ENCODE measurements at regions not wholly inside any gene's neighbourhood (a gene's known extent, or its start where the extent isn't known, plus 50 kb on each side); places are given as distances from the start of the nearest gene placed in this dataset.

DNA sequence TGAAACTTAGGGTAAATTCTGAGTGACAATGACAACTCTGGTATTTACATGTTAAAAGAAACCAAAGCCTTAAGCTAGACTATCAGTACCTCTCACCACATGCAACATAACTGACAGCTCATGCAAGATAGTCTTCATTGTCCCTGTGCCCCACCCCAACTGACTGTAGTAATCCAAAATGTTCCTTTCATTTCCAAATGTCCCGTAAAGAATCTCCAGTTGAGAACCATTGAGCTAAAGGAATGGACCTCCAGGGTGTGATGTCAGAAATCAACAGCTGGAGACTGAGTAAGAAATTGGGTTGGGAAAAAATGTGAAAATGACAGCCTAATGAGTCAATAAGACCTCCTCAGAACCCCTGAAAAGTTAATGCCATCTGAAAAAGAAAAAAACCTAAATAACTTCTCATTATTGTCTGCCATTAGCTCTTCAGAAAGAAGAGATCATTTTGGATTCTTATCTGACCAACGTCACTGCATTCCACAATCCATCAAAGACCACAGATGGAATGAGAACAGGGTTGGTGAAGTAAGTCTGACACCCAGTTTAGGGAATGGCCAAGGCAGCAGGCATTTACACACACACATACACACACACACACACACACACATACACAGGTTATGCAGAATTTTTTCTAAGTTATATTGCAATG, 51.7 kb upstream of the ACVR2A start:
- no peak for FAIRE-seq

GRCh38 chr2:147790580-147790979, 54.2 kb upstream of the ACVR2A start:
- no peak for FAIRE-seq

GRCh38 chr2:147789720-147790119, 55.1 kb upstream of the ACVR2A start:
- FAIRE-seq = no peak

DNA sequence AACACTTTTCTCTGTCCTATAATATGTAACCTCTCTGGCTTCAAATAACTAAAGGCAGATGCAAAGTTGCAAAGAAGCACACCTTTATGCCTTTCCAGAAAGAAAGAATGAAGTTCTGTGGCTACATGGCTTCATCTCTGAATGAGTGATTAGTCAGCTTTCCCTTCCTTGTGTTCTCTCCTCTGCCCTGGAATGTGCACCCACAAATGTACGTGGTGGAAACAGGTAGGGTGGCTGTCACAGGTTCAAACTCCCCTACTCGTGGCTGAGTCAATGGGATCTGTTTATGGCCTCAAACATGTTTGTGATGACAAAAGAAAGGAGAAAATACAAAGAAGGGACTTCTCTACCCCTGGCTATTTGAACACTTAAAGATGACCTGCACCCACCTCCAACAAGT, 55.5 kb upstream of the ACVR2A start:
- no peak for FAIRE-seq

GRCh38 chr2:147782141-147782930, 62.5 kb upstream of the ACVR2A start:
- no peak for FAIRE-seq

DNA sequence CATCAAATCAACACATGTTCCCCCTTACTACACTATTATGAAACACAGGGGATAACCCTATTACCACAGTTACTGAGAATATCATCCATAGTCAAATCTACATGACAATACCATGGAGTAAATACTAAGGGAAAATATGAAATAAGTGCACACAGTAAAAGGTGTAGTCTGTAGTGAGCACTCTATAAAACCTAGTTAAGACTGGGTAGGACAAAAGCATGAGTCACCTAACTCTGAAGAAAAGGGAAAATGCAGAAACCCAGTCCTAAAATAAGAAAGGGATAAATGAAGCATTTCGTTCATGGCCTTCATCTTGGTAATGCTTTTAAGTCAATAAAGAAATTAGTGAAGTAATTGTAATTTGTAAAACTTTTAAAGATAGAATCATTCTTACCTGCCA, 65.4 kb upstream of the ACVR2A start:
- FAIRE-seq = no peak

GRCh38 chr2:147777394-147777793, 67.4 kb upstream of the ACVR2A start:
- no peak for FAIRE-seq

DNA sequence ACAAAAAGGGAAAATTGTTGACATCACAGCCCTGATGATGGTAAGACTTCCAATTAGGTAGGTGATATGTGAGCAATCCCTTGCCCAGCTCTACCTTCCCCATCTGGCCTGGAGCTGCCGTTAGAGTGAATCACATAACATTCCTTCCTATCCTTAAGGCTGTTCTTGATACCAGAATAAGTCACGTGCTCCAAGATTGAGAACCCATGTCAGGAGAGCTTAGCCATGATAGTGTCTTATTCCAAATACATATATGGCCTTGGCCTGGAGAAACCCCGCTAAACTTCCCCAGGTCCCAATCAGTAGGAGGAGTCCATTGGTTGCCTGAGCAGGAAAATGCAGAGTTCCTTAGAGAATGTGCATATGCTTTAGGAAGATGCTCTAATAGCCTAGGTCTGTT, 70.0 kb upstream of the ACVR2A start:
- FAIRE-seq = no peak

DNA sequence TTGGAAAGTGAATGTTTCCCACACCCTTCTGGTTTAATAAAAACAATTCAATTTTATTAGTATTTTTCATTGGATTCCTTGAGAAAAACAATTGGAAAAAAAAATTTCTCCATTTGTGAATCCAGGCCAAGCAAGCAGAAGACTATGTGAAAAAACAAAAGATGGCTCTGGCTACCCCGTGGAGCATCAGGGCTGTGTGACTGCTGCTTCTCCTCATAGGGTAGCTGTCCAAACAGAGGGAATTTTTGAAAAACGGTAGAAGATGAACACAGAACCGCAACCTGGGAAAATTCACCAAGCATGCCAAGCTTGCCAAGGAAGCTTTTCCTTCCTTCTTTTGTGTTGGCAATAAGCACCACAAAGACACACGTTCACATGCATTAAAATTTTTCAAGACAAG, 71.3 kb upstream of the ACVR2A start:
- FAIRE-seq = no peak

- FAIRE-seq = no peak
These were observed 72.0 kb upstream of the ACVR2A start for GRCh38 chr2:147772781-147773180.

DNA sequence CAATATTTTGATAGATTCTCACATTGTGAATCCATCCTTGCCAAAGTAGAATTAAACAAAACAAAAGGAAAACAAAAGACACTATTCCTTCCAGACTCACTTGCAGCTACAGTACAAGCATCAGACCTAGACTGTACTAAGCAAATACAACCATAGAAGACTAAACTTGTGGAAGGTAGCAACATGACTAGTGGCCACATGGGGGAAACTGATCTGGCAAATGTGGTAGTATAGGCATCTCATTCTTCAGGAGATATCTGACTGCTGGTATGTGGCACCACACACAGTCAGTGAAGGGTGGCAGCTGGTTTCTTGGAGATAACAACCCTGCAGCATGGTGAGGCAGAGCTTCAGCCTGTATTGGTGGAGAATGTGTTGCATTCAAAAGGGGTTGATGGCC, 81.0 kb upstream of the ACVR2A start:
- no peak for FAIRE-seq

GRCh38 chr2:147760984-147761383, 83.8 kb upstream of the ACVR2A start:
- FAIRE-seq = no peak

GRCh38 chr2:147759536-147759935, 85.3 kb upstream of the ACVR2A start:
- no peak for FAIRE-seq

DNA sequence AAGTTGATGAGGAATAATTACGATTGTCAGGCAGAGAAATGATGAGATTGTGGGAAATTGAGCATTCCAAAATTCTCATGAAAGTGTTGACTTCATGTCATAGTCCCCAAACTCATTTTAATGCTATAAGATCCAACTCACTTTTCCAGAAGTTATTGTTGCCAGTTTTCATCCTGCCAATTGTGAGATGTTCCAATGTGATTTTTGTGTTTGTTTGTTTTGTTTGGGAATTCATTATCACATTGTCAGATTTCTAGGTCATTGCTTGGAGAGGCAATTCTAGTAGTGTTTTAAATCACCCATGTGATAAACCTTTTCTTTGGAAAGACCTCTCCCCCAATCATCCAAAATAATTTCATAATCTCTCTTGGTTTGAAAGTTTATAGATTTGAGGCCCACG, 86.0 kb upstream of the ACVR2A start:
- no peak for FAIRE-seq

- FAIRE-seq = no peak
These were observed 88.8 kb upstream of the ACVR2A start for GRCh38 chr2:147756069-147756468.

DNA sequence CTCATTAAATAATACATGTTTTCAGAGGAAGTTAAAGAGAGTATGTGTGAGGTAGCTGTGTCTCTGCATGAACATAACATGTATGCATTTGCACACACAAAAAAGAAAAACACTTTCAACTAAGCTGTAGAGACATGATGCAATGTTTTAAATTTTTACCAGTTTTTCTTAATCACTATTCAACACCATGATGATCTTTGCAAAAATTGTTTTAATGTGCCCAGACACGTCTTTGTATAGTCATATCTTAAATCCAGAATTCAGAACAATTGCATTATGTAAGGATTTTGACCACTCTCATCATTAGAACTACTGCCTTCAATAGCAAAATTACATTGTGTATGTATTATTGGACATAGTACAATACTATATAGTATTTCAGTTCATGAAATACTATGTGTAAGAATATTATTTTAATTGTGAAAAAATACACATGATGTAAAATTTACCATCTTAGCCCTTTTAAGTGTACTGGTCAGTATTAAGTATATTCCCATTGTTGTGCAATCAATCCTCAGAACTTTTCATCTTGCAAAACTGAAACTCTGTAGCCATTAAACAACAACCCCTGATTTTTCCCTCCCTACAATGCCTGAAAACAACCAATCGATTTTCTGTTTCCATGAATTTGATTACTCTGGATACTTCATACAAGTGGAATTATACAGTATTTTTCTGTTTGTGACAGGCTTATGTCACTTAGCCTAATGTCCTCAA, 104.5 kb upstream of the ACVR2A start:
- FAIRE-seq = no peak

GRCh38 chr2:147739508-147739907, 105.3 kb upstream of the ACVR2A start:
- no peak for FAIRE-seq

DNA sequence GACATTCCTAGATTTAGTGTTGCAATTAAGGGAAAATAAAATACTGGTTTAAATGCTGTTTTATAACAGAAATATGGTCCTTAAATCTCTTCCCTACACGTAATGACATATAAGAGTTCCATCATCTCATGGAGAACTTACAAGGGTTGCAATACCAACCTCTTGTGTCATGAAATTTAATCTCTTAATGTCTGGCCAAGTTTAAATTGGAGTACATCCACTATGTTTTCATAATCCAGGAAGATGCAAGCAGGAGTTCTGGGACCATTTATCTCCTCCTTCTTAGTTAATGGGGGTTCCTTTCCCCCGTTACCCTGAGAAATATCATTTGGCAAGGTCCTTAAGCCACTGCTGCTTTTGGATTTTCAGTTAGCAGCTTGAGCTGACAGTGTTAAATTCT, 126.0 kb upstream of the ACVR2A start:
- FAIRE-seq = no peak

- no peak for FAIRE-seq
These were observed 127.9 kb upstream of the ACVR2A start for GRCh38 chr2:147716906-147717305.

DNA sequence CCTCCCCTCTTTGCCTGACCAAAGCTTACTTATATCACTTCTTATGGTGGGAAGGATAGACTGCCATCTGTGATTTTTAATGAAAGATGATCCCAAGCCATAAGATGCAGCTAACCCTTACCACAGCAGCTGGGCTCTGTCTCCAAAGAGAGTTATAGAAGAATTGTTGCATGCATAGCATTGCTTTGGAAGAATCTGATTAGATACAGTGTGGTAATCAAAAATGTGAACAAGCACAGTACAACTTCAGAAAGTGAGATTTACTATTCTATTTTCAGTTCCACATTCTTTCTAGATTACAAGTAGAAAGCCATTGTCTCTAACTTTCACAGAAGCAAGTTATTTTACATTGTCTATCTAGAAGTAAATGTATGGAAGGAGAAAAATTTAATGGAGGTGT, 129.0 kb upstream of the ACVR2A start:
- FAIRE-seq = no peak

GRCh38 chr2:147714582-147714981, 130.2 kb upstream of the ACVR2A start:
- FAIRE-seq = no peak

GRCh38 chr2:147713349-147713748, 131.5 kb upstream of the ACVR2A start:
- no peak for FAIRE-seq

DNA sequence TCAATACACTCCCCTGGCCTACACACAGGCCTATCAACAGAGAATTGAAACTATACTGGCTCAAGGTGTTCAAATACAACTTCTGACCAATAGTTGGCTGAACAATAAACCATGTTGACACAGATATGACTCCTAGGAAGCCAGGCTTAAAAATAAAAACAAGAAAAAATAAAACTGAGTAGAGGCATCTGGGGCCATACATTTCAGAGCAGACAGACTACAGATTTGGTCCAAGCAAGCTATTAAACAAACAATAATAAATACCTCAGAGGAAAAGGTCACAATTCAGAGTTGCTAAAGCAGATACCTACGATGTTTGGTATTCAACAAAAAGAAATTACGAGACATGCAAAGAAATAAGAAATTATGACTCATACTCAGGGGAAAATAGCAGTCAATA, 132.8 kb upstream of the ACVR2A start:
- no peak for FAIRE-seq

DNA sequence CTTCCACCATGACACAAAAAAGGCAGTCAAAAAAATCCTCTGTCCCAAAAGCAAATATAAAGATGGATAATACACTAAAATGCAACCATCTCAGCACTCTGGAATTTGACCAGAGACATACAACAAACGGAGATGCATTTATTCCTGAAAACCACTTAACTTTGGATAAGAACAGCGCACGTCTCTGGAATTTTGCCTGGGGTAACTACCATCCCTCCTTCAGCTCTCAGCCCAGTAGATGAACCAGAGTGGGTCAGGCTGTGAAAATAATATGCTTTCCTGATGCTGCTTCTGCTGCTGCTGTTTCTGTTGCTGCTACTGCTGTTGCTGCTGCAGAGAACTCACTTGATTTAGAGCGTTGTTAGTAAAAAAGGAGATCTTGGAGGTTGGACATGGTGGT, 133.8 kb upstream of the ACVR2A start:
- FAIRE-seq = no peak

Measured in colon (tissue), 2 donors.